HEK293 (cell line): ENCODE measurements at regions not wholly inside any gene's neighbourhood (a gene's known extent, or its start where the extent isn't known, plus 50 kb on each side); places are given as distances from the start of the nearest gene placed in this dataset.

Experiments
- CTCF ChIA-PET: fragments of 350-600 bp; formaldehyde crosslinking; extraction: SDS; loops from one replicate; lab custom pipeline; 2021; ENCODE audit warnings: antibody characterized with exemption; lab: Yijun Ruan, JAX
- POLR2A ChIA-PET: fragments of 300-600 bp; formaldehyde crosslinking; extraction: SDS; loops from one replicate; lab custom pipeline; 2020; ENCODE audit warnings: antibody characterized with exemption, inconsistent platforms; lab: Yijun Ruan, JAX
- H3K27ac ChIP-seq: fragments of 200-500 bp; sonication (Bioruptor generic); 2 replicates; pipeline ENCODE4 v1.5.1; 2014; ENCODE audit warnings: low read depth, low read length, control low read depth, inconsistent platforms; ENCODE audit errors: extremely low read depth
- H3K36me3 ChIP-seq, 2 experiments: fragments of 200-500 bp in 1 of 2; sonication (Bioruptor generic) in 1 of 2; 1 replicate in 1 of 2; 2 replicates in 1 of 2; pipeline ENCODE4 v1.5.1; 2014 to 2017; ENCODE audit warnings: inconsistent platforms in 2 of 2, low read length in 2 of 2; ENCODE audit not compliant: control insufficient read depth in 2 of 2, insufficient read depth in 1 of 2
- H3K4me1 ChIP-seq: fragments of 200-500 bp; sonication (Bioruptor generic); 2 replicates; pipeline ENCODE4 v1.5.1; 2014; ENCODE audit warnings: mild to moderate bottlenecking, low read length, inconsistent platforms; ENCODE audit not compliant: control insufficient read depth, insufficient read depth
- H3K4me3 ChIP-seq: 2 replicates; pipeline ENCODE4 v1.5.1; 2011; ENCODE audit warnings: low read depth, mild to moderate bottlenecking, control low read depth, low read length, moderate library complexity
- H3K9me3 ChIP-seq: fragments of 200-500 bp; sonication (Bioruptor generic); 2 replicates; pipeline ENCODE4 v1.5.1; 2014; ENCODE audit warnings: low read depth, low read length, inconsistent platforms; ENCODE audit not compliant: control insufficient read depth, insufficient read depth
- BCL11B ChIP-seq: fragments of 450-650 bp; formaldehyde crosslinking; IDR thresholded peaks from 2 replicates; pipeline ENCODE4 v1.5.1; 2016; ENCODE audit warnings: low read depth, missing biosample characterization, missing genetic modification characterization
- GLIS2 ChIP-seq: fragments of 450-650 bp; formaldehyde crosslinking; IDR thresholded peaks from 2 replicates; pipeline ENCODE4 v1.5.1; 2016; ENCODE audit warnings: missing biosample characterization, missing genetic modification characterization
- MEIS1 ChIP-seq: sonication (generic); formaldehyde crosslinking; IDR thresholded peaks from 2 replicates; pipeline ENCODE4 v1.8.1; 2022; ENCODE audit warnings: missing genetic modification reagents, mild to moderate bottlenecking, borderline replicate concordance
- MZF1 ChIP-seq: fragments of 450-650 bp; formaldehyde crosslinking; IDR thresholded peaks from 2 replicates; pipeline ENCODE4 v1.5.1; 2017; ENCODE audit warnings: missing biosample characterization, missing genetic modification characterization, borderline replicate concordance
- SP7 ChIP-seq: fragments of 450-650 bp; formaldehyde crosslinking; IDR thresholded peaks from 2 replicates; pipeline ENCODE4 v1.5.1; 2016; ENCODE audit warnings: missing biosample characterization, missing genetic modification characterization
- ZBTB21 ChIP-seq: fragments of 450-650 bp; formaldehyde crosslinking; IDR thresholded peaks from 2 replicates; pipeline ENCODE4 v1.5.1; 2017; ENCODE audit warnings: missing biosample characterization, missing genetic modification characterization
- ZBTB7A ChIP-seq: fragments of 450-650 bp; formaldehyde crosslinking; IDR thresholded peaks from 2 replicates; pipeline ENCODE4 v1.5.1; 2016; ENCODE audit warnings: low read depth, missing biosample characterization, missing genetic modification characterization
- ZNF140 ChIP-seq: fragments of 450-650 bp; formaldehyde crosslinking; IDR thresholded peaks from 2 replicates; pipeline ENCODE4 v1.5.1; 2016; ENCODE audit warnings: missing biosample characterization, missing genetic modification characterization
- ZNF169 ChIP-seq: fragments of 450-650 bp; formaldehyde crosslinking; IDR thresholded peaks from 2 replicates; pipeline ENCODE4 v1.5.1; 2016; ENCODE audit warnings: missing biosample characterization, missing genetic modification characterization
- ZNF19 ChIP-seq: fragments of 450-650 bp; formaldehyde crosslinking; IDR thresholded peaks from 2 replicates; pipeline ENCODE4; 2016; ENCODE audit warnings: missing biosample characterization, missing genetic modification characterization, low read depth
- ZNF426 ChIP-seq: fragments of 450-650 bp; formaldehyde crosslinking; IDR thresholded peaks from 2 replicates; pipeline ENCODE4 v1.5.1; 2017; ENCODE audit warnings: missing biosample characterization, missing genetic modification characterization, mild to moderate bottlenecking, inconsistent platforms, moderate library complexity
- ZNF521 ChIP-seq: fragments of 450-650 bp; formaldehyde crosslinking; IDR thresholded peaks from 2 replicates; pipeline ENCODE4 v1.5.1; 2017; ENCODE audit warnings: missing biosample characterization, mild to moderate bottlenecking, missing genetic modification characterization
- ZNF529 ChIP-seq: fragments of 450-650 bp; formaldehyde crosslinking; IDR thresholded peaks from 2 replicates; pipeline ENCODE4 v1.5.1; 2017; ENCODE audit warnings: missing genetic modification characterization, missing biosample characterization; ENCODE audit not compliant: insufficient replicate concordance
- ZNF785 ChIP-seq: fragments of 450-650 bp; formaldehyde crosslinking; IDR thresholded peaks from 2 replicates; pipeline ENCODE4 v1.5.1; 2016; ENCODE audit warnings: missing biosample characterization, missing genetic modification characterization
- ZNF791 ChIP-seq: fragments of 450-650 bp; formaldehyde crosslinking; IDR thresholded peaks from 2 replicates; pipeline ENCODE4 v1.5.1; 2016; ENCODE audit warnings: missing biosample characterization, missing genetic modification characterization
- ZNF830 ChIP-seq: fragments of 450-650 bp; IDR thresholded peaks from 2 replicates; pipeline ENCODE4 v1.5.0; 2018; ENCODE audit warnings: missing biosample characterization, missing genetic modification characterization, low read depth, mild to moderate bottlenecking, moderate library complexity
- TF ChIP-seq, protein P1 (sequence below): fragments of 450-650 bp; formaldehyde crosslinking; IDR thresholded peaks from 2 replicates; pipeline ENCODE4 v1.5.1; 2016; ENCODE audit warnings: missing biosample characterization, missing genetic modification characterization, low read depth
- TF ChIP-seq, protein P2 (sequence below): fragments of 450-650 bp; formaldehyde crosslinking; IDR thresholded peaks from 2 replicates; pipeline ENCODE4 v1.5.1; 2017; ENCODE audit warnings: missing biosample characterization, missing genetic modification characterization
- TF ChIP-seq, protein P3 (sequence below): fragments of 450-650 bp; formaldehyde crosslinking; IDR thresholded peaks from 2 replicates; pipeline ENCODE4 v1.5.1; 2016; ENCODE audit warnings: missing biosample characterization, missing genetic modification characterization
- TF ChIP-seq, protein P4 (sequence below): fragments of 450-650 bp; formaldehyde crosslinking; IDR thresholded peaks from 2 replicates; pipeline ENCODE4 v1.5.1; 2016; ENCODE audit warnings: missing biosample characterization, missing genetic modification characterization

DNA sequence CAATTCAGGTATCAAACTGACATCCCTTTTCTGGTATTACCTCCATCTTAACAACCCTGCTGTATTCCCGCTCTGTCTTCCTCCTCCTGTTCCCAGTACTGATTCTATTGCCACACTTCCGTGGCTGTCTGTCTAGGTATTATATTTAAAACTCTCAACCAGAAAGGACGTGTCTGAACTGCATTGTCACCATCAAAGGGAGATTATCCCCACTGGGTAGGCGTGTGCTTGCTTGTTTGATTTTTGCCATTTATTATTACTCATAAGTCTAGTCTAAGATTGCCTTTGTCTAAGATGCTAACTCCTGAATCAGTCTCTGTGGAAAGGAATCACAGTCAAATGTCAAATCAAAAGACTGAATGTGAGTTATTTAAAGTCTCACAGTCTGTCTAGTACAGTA lies 650.1 kb downstream of the KCNT2 start (continued):
- TF ChIP-seq ZNF140 = no peak
- no peak for TF ChIP-seq MZF1 (tag by site-specific recombination)
- TF ChIP-seq ZNF830 = no peak
- no peak for TF ChIP-seq ZNF19 (tag by site-specific recombination)
- no peak for TF ChIP-seq ZBTB21 (tag by site-specific recombination)
- TF ChIP-seq, protein P1, sequence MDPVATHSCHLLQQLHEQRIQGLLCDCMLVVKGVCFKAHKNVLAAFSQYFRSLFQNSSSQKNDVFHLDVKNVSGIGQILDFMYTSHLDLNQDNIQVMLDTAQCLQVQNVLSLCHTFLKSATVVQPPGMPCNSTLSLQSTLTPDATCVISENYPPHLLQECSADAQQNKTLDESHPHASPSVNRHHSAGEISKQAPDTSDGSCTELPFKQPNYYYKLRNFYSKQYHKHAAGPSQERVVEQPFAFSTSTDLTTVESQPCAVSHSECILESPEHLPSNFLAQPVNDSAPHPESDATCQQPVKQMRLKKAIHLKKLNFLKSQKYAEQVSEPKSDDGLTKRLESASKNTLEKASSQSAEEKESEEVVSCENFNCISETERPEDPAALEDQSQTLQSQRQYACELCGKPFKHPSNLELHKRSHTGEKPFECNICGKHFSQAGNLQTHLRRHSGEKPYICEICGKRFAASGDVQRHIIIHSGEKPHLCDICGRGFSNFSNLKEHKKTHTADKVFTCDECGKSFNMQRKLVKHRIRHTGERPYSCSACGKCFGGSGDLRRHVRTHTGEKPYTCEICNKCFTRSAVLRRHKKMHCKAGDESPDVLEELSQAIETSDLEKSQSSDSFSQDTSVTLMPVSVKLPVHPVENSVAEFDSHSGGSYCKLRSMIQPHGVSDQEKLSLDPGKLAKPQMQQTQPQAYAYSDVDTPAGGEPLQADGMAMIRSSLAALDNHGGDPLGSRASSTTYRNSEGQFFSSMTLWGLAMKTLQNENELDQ (tag by site-specific recombination) = no peak
- TF ChIP-seq ZNF529 (tag by site-specific recombination) = no peak
- TF ChIP-seq, all 188 proteins: peak for 0

DNA sequence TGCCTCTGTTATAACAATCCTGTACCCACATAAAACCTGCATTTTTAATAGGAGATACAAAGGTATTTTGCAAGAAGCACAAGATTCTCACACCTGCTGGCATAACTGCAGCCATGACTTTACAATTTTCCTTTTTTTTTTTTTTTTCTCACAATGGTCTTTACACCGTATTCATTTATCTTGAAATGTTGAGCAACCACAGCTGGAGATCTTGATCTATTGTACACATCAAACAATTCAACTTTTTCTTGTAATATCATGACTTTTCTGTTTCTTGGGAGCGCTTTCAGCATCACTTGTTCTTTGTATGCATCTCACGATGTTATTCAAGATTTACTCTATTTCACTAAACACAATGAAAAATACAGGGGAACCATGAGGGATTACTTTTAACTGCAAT lies 651.4 kb downstream of the KCNT2 start:
- TF ChIP-seq, protein P2, sequence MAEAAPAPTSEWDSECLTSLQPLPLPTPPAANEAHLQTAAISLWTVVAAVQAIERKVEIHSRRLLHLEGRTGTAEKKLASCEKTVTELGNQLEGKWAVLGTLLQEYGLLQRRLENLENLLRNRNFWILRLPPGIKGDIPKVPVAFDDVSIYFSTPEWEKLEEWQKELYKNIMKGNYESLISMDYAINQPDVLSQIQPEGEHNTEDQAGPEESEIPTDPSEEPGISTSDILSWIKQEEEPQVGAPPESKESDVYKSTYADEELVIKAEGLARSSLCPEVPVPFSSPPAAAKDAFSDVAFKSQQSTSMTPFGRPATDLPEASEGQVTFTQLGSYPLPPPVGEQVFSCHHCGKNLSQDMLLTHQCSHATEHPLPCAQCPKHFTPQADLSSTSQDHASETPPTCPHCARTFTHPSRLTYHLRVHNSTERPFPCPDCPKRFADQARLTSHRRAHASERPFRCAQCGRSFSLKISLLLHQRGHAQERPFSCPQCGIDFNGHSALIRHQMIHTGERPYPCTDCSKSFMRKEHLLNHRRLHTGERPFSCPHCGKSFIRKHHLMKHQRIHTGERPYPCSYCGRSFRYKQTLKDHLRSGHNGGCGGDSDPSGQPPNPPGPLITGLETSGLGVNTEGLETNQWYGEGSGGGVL (tag by site-specific recombination) = no peak
- TF ChIP-seq GLIS2 (tag by site-specific recombination) (no peak), BCL11B (no peak), ZBTB7A (tag by site-specific recombination) (no peak), ZNF791 (tag by site-specific recombination) (no peak), SP7 (tag by site-specific recombination) (no peak), ZNF169 (tag by site-specific recombination) (no peak)
- TF ChIP-seq, protein P3, sequence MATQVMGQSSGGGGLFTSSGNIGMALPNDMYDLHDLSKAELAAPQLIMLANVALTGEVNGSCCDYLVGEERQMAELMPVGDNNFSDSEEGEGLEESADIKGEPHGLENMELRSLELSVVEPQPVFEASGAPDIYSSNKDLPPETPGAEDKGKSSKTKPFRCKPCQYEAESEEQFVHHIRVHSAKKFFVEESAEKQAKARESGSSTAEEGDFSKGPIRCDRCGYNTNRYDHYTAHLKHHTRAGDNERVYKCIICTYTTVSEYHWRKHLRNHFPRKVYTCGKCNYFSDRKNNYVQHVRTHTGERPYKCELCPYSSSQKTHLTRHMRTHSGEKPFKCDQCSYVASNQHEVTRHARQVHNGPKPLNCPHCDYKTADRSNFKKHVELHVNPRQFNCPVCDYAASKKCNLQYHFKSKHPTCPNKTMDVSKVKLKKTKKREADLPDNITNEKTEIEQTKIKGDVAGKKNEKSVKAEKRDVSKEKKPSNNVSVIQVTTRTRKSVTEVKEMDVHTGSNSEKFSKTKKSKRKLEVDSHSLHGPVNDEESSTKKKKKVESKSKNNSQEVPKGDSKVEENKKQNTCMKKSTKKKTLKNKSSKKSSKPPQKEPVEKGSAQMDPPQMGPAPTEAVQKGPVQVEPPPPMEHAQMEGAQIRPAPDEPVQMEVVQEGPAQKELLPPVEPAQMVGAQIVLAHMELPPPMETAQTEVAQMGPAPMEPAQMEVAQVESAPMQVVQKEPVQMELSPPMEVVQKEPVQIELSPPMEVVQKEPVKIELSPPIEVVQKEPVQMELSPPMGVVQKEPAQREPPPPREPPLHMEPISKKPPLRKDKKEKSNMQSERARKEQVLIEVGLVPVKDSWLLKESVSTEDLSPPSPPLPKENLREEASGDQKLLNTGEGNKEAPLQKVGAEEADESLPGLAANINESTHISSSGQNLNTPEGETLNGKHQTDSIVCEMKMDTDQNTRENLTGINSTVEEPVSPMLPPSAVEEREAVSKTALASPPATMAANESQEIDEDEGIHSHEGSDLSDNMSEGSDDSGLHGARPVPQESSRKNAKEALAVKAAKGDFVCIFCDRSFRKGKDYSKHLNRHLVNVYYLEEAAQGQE (tag by site-specific recombination) = no peak
- Histone ChIP-seq H3K4me3 (no peak overlapping the region), H3K9me3 (no peaks in the 10 kb centered on the region), H3K4me1 (no peaks in the 10 kb centered on the region), H3K27ac (no peak overlapping the region), H3K36me3 (no peaks in the 10 kb centered on the region)
- ChIA-PET CTCF (no interaction called here), POLR2A (no interaction called here)

DNA sequence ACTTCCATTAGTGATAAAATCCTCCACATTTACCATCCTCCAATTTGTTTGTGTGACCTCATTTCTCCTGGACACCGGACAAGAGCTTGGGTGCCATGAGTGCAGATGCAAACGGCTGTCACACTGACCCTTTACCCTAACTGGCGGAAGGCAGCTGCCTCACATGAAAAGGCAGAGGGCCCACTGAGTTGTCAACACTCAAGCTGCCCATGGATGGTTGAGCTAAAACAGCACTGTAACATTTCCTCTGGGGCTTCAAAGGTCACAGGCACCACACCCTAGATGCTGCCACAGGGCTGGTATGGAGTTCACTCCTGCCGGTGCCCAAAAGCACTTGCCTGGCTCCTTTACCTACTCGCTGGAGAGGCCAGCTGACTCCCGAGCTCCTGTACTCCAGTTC lies 653.4 kb downstream of the KCNT2 start:
- ChIA-PET POLR2A (no interaction called here), CTCF (no interaction called here)
- H3K27ac ChIP-seq = no peak overlapping the region
- H3K9me3 ChIP-seq = no peaks in the 10 kb centered on the region
- no peaks in the 10 kb centered on the region for H3K36me3 ChIP-seq
- no peak overlapping the region for H3K4me3 ChIP-seq
- H3K4me1 ChIP-seq = no peaks in the 10 kb centered on the region
- no peak for TF ChIP-seq ZNF785 (tag by site-specific recombination)
- TF ChIP-seq ZNF426 (tag by site-specific recombination) = no peak
- TF ChIP-seq, protein P4, sequence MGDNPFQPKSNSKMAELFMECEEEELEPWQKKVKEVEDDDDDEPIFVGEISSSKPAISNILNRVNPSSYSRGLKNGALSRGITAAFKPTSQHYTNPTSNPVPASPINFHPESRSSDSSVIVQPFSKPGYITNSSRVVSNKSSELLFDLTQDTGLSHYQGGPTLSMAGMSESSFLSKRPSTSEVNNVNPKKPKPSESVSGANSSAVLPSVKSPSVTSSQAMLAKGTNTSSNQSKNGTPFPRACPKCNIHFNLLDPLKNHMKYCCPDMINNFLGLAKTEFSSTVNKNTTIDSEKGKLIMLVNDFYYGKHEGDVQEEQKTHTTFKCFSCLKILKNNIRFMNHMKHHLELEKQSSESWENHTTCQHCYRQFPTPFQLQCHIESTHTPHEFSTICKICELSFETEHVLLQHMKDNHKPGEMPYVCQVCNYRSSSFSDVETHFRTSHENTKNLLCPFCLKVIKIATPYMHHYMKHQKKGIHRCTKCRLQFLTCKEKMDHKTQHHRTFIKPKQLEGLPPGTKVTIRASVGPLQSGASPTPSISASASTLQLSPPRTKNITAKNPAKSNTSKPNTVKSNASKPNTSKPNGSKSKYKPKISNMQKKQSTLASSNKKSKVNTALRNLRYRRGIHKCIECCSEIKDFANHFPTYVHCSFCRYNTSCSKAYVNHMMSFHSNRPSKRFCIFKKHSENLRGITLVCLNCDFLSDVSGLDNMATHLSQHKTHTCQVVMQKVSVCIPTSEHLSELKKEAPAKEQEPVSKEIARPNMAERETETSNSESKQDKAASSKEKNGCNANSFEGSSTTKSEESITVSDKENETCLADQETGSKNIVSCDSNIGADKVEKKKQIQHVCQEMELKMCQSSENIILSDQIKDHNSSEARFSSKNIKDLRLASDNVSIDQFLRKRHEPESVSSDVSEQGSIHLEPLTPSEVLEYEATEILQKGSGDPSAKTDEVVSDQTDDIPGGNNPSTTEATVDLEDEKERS (tag by site-specific recombination) = no peak
- TF ChIP-seq ZNF521 (tag by site-specific recombination) = no peak
- no peak for TF ChIP-seq MEIS1
